GM12878 (cell line): ENCODE measurements at regions not wholly inside any gene's neighbourhood (a gene's known extent, or its start where the extent isn't known, plus 50 kb on each side); places are given as distances from the start of the nearest gene placed in this dataset.

ENCODE experiments used
- ATAC-seq: fragments of 200-7000 bp; cut with Tn5 transposase; 3 replicates; pipeline ENCODE4 v1.9.1; 2020; ENCODE audit warnings: mild to moderate bottlenecking, moderate library complexity
- BruUV-seq: library from RNA; stranded (reverse); fragments of 400-500 nt; replicated peaks from 2 replicates; lab custom pipeline; 2021; lab: Mats Ljungman, UMichigan
- CTCF ChIA-PET: fragments of 300-600 bp; sonication (Branson Sonifier 250); formaldehyde crosslinking; extraction: SDS; loops from one replicate; lab custom pipeline; 2021; ENCODE audit warnings: inconsistent platforms; lab: Yijun Ruan, JAX
- POLR2A ChIA-PET: fragments of 350-600 bp; formaldehyde crosslinking; extraction: SDS; loops from one replicate; lab custom pipeline; 2021; ENCODE audit warnings: inconsistent platforms; lab: Charles Lee
- RAD21 ChIA-PET: fragments of 300-600 bp; sonication (Branson Sonifier 250); formaldehyde crosslinking; loops from one replicate; lab custom pipeline; 2023; ENCODE audit warnings: antibody characterized with exemption; ENCODE audit not compliant: unreplicated experiment; lab: Charles Lee
- SMC1A ChIA-PET: fragments of 300-600 bp; sonication (Branson Sonifier 250); formaldehyde crosslinking; loops from one replicate; lab custom pipeline; 2023; ENCODE audit not compliant: unreplicated experiment, uncharacterized antibody; lab: Charles Lee
- DNase-seq: peaks from one replicate; pipeline ENCODE4 v3.0.0-alpha.2; 2011; ENCODE audit warnings: low read depth, low spot score
- FAIRE-seq: peaks from 3 replicates; lab custom pipeline; 2011; peaks lifted over from hg19 to GRCh38; lab: Jason Lieb, UNC
- H2AFZ ChIP-seq: 2 replicates; pipeline ENCODE4 v1.6.0; 2011; ENCODE audit warnings: low read depth, low read length, control low read depth; ENCODE audit not compliant: control insufficient read depth
- H3K27ac ChIP-seq: 2 replicates; pipeline ENCODE4 v1.5.1; 2011; ENCODE audit warnings: control low read depth; ENCODE audit not compliant: control insufficient read depth, insufficient read depth
- H3K27me3 ChIP-seq, 2 experiments: replicated peaks in 1 of 2; 2 replicates each; pipeline versions ENCODE4 v1.6.0 to v1.6.1; 2011; ENCODE audit warnings: low read length in 1 of 2; ENCODE audit not compliant: control insufficient read depth in 2 of 2, insufficient read depth in 2 of 2
- H3K36me3 ChIP-seq, 2 experiments: 2 replicates each; pipeline ENCODE4 v1.5.1; 2011; ENCODE audit warnings: low read length in 1 of 2; ENCODE audit not compliant: control insufficient read depth in 2 of 2, insufficient read depth in 2 of 2
- H3K4me1 ChIP-seq: 2 replicates; pipeline ENCODE4 v1.6.1; 2011; ENCODE audit warnings: mild to moderate bottlenecking, low read length, moderate library complexity, mixed read lengths; ENCODE audit not compliant: control insufficient read depth, insufficient read depth
- H3K4me2 ChIP-seq: 2 replicates; pipeline ENCODE4 v1.6.0; 2011; ENCODE audit warnings: control low read depth; ENCODE audit not compliant: control insufficient read depth, insufficient read depth
- H3K4me3 ChIP-seq: fragments of 200-600 bp; sonication (generic); 2 replicates; pipeline ENCODE4 v1.5.1; 2016
- H3K79me2 ChIP-seq: 2 replicates; pipeline ENCODE4 v1.6.0; 2011; ENCODE audit warnings: low read length; ENCODE audit not compliant: control insufficient read depth, insufficient read depth
- H3K9ac ChIP-seq: 2 replicates; pipeline ENCODE4 v1.8.0; 2011; ENCODE audit warnings: low read length, control low read depth, mixed read lengths; ENCODE audit not compliant: control insufficient read depth, insufficient read depth
- H3K9me3 ChIP-seq: replicated peaks from 3 replicates; pipeline ENCODE4 v1.5.1; 2011; ENCODE audit warnings: mild to moderate bottlenecking, low read length; ENCODE audit not compliant: control insufficient read depth, insufficient read depth
- H4K20me1 ChIP-seq: 2 replicates; pipeline ENCODE4 v1.6.0; 2011; ENCODE audit not compliant: control insufficient read depth, insufficient read depth
- BCL11A ChIP-seq: IDR thresholded peaks from 2 replicates; pipeline ENCODE4 v1.6.1; 2011; ENCODE audit warnings: low read depth, low read length
- BHLHE40 ChIP-seq, 2 experiments: fragments of 450-650 bp in 1 of 2; IDR thresholded peaks; 2 replicates each; pipeline ENCODE4 v1.6.1; 2011 to 2017; ENCODE audit warnings: low read depth in 2 of 2, borderline replicate concordance in 1 of 2, improper control_type of control experiment in 1 of 2, low read length in 1 of 2, mild to moderate bottlenecking in 1 of 2
- CREB1 ChIP-seq: IDR thresholded peaks from 2 replicates; pipeline ENCODE4 v1.6.1; 2012; ENCODE audit warnings: low read depth, mild to moderate bottlenecking, inconsistent platforms
- ELK1 ChIP-seq: IDR thresholded peaks from 2 replicates; pipeline ENCODE4 v1.6.1; 2012; ENCODE audit warnings: low read depth, low read length, improper control_type of control experiment
- ESRRA ChIP-seq: IDR thresholded peaks from 2 replicates; pipeline ENCODE4 v1.6.1; 2012; ENCODE audit warnings: mild to moderate bottlenecking, low read length, improper control_type of control experiment
- MLLT1 ChIP-seq: fragments of 450-650 bp; IDR thresholded peaks from 2 replicates; pipeline ENCODE4 v1.6.1; 2016; ENCODE audit warnings: mild to moderate bottlenecking
- NR2C1 ChIP-seq: fragments of 450-650 bp; IDR thresholded peaks from 2 replicates; pipeline ENCODE4 v1.6.1; 2017; ENCODE audit warnings: antibody characterized with exemption, mild to moderate bottlenecking, moderate library complexity
- NRF1 ChIP-seq: conservative IDR thresholded peaks from 2 replicates; pipeline ENCODE4 v1.6.1; 2011; ENCODE audit warnings: mild to moderate bottlenecking, low read depth, low read length, improper control_type of control experiment
- POLR2A ChIP-seq: IDR thresholded peaks from 2 replicates; pipeline ENCODE4 v1.6.1; 2011; ENCODE audit warnings: low read depth, mild to moderate bottlenecking, low read length
- POU2F2 ChIP-seq: IDR thresholded peaks from 3 replicates; pipeline ENCODE4 v1.6.1; 2011; ENCODE audit warnings: low read depth, mild to moderate bottlenecking, low read length, borderline replicate concordance
- SMC3 ChIP-seq: IDR thresholded peaks from 2 replicates; pipeline ENCODE4 v1.6.1; 2011; ENCODE audit warnings: low read length, improper control_type of control experiment, borderline replicate concordance
- WRNIP1 ChIP-seq: IDR thresholded peaks from 2 replicates; pipeline ENCODE4 v1.6.1; 2011; ENCODE audit warnings: low read depth, low read length, improper control_type of control experiment, borderline replicate concordance
- YY1 ChIP-seq: IDR thresholded peaks from 2 replicates; pipeline ENCODE4 v1.6.1; 2011; ENCODE audit warnings: low read depth, mild to moderate bottlenecking, low read length
- ZNF24 ChIP-seq: fragments of 450-650 bp; IDR thresholded peaks from 2 replicates; pipeline ENCODE4 v1.6.1; 2017; ENCODE audit warnings: antibody characterized with exemption, mild to moderate bottlenecking
- ZNF384 ChIP-seq: IDR thresholded peaks from 2 replicates; pipeline ENCODE4 v1.6.1; 2012; ENCODE audit warnings: low read depth, mild to moderate bottlenecking, low read length, improper control_type of control experiment, borderline replicate concordance
- WGBS: methylation state at CpG from one replicate; pipeline ENCODE4 v1.1.6; 2016; ENCODE audit warnings: low lambda C conversion rate; ENCODE audit not compliant: insufficient replicate concordance, insufficient coverage; ENCODE audit errors: missing lambda C conversion rate; 5-methylcytosine and 5-hydroxymethylcytosine counted together
- in situ Hi-C: fragments of 300-500 bp; cut with MboI; formaldehyde crosslinking; loops from 9 replicates; pipeline ENCODE4 v1.14.3; 2018; ENCODE audit warnings: mixed read lengths
- intact Hi-C: fragments of 100-400 bp; cut with micrococcal nuclease; formaldehyde crosslinking; loops from one replicate; pipeline ENCODE4 v1.14.2; 2022; ENCODE audit not compliant: unreplicated experiment
- TF ChIP-seq, protein P1 (sequence below): fragments of 450-650 bp; formaldehyde crosslinking; IDR thresholded peaks from 2 replicates; pipeline ENCODE4 v1.5.0; 2022; ENCODE audit warnings: mild to moderate bottlenecking, missing genetic modification characterization

DNA sequence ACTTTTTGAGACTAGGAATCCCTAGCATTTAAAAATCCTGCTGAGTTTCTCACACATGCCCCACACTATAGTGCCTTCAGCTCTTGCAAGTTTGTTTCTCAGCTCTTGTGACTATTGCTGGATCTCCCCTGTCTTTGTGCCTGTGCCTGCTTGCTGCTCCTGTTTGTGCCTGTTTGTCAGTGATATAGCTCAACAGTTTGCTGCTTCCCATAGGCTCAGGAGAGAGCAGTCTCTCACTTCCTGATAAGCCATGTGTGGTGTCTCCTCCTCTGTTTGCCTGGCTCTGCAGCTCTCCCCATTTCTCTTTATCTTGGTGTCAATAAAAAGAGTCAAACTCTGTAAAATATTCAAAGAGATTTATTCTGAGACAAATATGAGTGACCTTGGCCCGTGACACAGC lies 259.8 kb upstream of the CLNK start (continued):
- TF ChIP-seq ELK1 (no peak), POLR2A (no peak), ESRRA (no peak), MLLT1 (no peak), WRNIP1 (no peak), BCL11A (no peak), SMC3 (no peak)

DNA sequence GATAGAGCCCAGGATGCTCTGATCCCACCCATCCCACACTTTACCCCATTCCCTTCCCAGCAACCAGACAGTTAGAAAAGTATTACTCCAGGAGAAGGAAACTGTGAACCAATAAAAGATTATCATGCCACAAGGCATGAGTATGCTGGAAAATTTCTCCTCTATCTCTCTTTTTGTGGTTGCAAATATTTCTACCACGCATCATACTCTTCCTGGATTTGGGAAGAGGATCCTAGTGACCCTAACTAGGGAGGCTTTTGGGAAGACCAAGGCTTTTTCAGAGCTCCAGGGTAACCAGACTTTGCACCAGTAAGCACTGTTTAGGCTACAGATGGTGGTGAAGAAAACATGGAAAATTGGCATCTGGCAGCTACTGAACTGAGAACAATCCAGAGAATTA lies 257.6 kb upstream of the CLNK start:
- Histone ChIP-seq H3K4me2 (no peak overlapping the region), H3K27me3 (no peaks in the 10 kb centered on the region), H4K20me1 (no peaks in the 10 kb centered on the region), H3K4me1 (no peaks in the 10 kb centered on the region), H3K9me3 (peaks cover 13% of the 10 kb centered on the region; the same call in 2 of the 3 replicates), H3K9ac (no peak overlapping the region), H2AFZ (no peak overlapping the region), H3K79me2 (no peaks in the 10 kb centered on the region), H3K36me3 (no peaks in the 10 kb centered on the region), H3K27ac (no peak overlapping the region), H3K4me3 (no peak overlapping the region)
- SMC1A ChIA-PET, result interaction anchor here (1.3 kb wide), 1 partner anchor 325 kb away, joined by 3 read pairs; no protein-coding TSS in a partner anchor
- no TSS peak for BruUV-seq
- DNase-seq (no peak), ATAC-seq (no peak), FAIRE-seq (no peak)
- TF ChIP-seq POU2F2 (no peak), CREB1 (no peak), BHLHE40 (IDR thresholded peaks at IDR 0.05; ENCODE audit: borderline replicate concordance in 1 of 2, low read depth in 2 of 2, low read length in 1 of 2) (no peak), ZNF384 (no peak), NRF1 (no peak), ZNF24 (no peak), NR2C1 (no peak), SMC3 (no peak), YY1 (no peak)
- TF ChIP-seq, protein P1, sequence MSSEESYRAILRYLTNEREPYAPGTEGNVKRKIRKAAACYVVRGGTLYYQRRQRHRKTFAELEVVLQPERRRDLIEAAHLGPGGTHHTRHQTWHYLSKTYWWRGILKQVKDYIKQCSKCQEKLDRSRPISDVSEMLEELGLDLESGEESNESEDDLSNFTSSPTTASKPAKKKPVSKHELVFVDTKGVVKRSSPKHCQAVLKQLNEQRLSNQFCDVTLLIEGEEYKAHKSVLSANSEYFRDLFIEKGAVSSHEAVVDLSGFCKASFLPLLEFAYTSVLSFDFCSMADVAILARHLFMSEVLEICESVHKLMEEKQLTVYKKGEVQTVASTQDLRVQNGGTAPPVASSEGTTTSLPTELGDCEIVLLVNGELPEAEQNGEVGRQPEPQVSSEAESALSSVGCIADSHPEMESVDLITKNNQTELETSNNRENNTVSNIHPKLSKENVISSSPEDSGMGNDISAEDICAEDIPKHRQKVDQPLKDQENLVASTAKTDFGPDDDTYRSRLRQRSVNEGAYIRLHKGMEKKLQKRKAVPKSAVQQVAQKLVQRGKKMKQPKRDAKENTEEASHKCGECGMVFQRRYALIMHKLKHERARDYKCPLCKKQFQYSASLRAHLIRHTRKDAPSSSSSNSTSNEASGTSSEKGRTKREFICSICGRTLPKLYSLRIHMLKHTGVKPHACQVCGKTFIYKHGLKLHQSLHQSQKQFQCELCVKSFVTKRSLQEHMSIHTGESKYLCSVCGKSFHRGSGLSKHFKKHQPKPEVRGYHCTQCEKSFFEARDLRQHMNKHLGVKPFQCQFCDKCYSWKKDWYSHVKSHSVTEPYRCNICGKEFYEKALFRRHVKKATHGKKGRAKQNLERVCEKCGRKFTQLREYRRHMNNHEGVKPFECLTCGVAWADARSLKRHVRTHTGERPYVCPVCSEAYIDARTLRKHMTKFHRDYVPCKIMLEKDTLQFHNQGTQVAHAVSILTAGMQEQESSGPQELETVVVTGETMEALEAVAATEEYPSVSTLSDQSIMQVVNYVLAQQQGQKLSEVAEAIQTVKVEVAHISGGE (CRISPR knock-in tag), result no peak
- 39% methylated on average over 1 of the region's 1 CpG for WGBS
- POLR2A ChIA-PET, result no interaction called here
- CTCF ChIA-PET, result interaction anchor here (0.8 to 1.5 kb wide), 2 partner anchors 8 to 48 kb away, joined by 3 read pairs; no protein-coding TSS in a partner anchor
- RAD21 ChIA-PET, result no interaction called here
- in situ Hi-C loops (no loop called here), intact Hi-C loops (no loop called here)
